HEK293T (cell line): ENCODE measurements at regions not wholly inside any gene's neighbourhood (a gene's known extent, or its start where the extent isn't known, plus 50 kb on each side); places are given as distances from the start of the nearest gene placed in this dataset.

ENCODE experiments used
- CTCF ChIA-PET: fragments of 350-600 bp; formaldehyde crosslinking; extraction: SDS; loops from one replicate; lab custom pipeline; 2021; ENCODE audit warnings: antibody characterized with exemption, inconsistent platforms; lab: Yijun Ruan, JAX
- POLR2A ChIA-PET: fragments of 350-600 bp; formaldehyde crosslinking; extraction: SDS; loops from one replicate; lab custom pipeline; 2020; ENCODE audit warnings: antibody characterized with exemption, inconsistent platforms; lab: Yijun Ruan, JAX
- DNase-seq: peaks from one replicate; pipeline ENCODE4 v3.0.0; 2012; ENCODE audit warnings: mixed read lengths; ENCODE audit errors: extremely low spot score
- ARNT ChIP-seq: fragments of 450-650 bp; IDR thresholded peaks from 2 replicates; pipeline ENCODE4 v1.6.1; 2017; ENCODE audit warnings: mild to moderate bottlenecking
- BHLHE40 ChIP-seq: fragments of 450-650 bp; IDR thresholded peaks from 2 replicates; pipeline ENCODE4 v1.6.1; 2016; ENCODE audit warnings: mild to moderate bottlenecking, moderate library complexity, borderline replicate concordance
- CTBP1 ChIP-seq: fragments of 450-650 bp; IDR thresholded peaks from 2 replicates; pipeline ENCODE4 v1.6.1; 2016; ENCODE audit warnings: borderline replicate concordance
- ELF4 ChIP-seq: fragments of 450-650 bp; IDR thresholded peaks from 2 replicates; pipeline ENCODE4 v1.6.1; 2017; ENCODE audit warnings: antibody characterized with exemption
- FOXA1 ChIP-seq: fragments of 450-650 bp; IDR thresholded peaks from 2 replicates; pipeline ENCODE4 v1.6.1; 2016; ENCODE audit warnings: mild to moderate bottlenecking
- FOXK2 ChIP-seq: fragments of 450-650 bp; IDR thresholded peaks from 2 replicates; pipeline ENCODE4 v1.6.1; 2016; ENCODE audit warnings: mild to moderate bottlenecking
- FOXM1 ChIP-seq: fragments of 450-650 bp; IDR thresholded peaks from 2 replicates; pipeline ENCODE4 v1.6.1; 2017; ENCODE audit warnings: mild to moderate bottlenecking, borderline replicate concordance
- HDGF ChIP-seq: fragments of 450-650 bp; IDR thresholded peaks from 2 replicates; pipeline ENCODE4 v1.6.1; 2017; ENCODE audit warnings: antibody characterized with exemption, borderline replicate concordance
- L3MBTL2 ChIP-seq: fragments of 450-650 bp; conservative IDR thresholded peaks from 2 replicates; pipeline ENCODE4 v1.6.1; 2016; ENCODE audit warnings: mild to moderate bottlenecking
- LEF1 ChIP-seq: fragments of 450-650 bp; IDR thresholded peaks from 2 replicates; pipeline ENCODE4 v1.6.1; 2017; ENCODE audit warnings: mild to moderate bottlenecking, borderline replicate concordance
- NFRKB ChIP-seq: fragments of 450-650 bp; IDR thresholded peaks from 2 replicates; pipeline ENCODE4 v1.6.1; 2016; ENCODE audit warnings: mild to moderate bottlenecking, moderate library complexity
- PKNOX1 ChIP-seq: fragments of 450-650 bp; IDR thresholded peaks from 2 replicates; pipeline ENCODE4 v1.6.1; 2016
- SP1 ChIP-seq: fragments of 450-650 bp; IDR thresholded peaks from 2 replicates; pipeline ENCODE4 v1.6.1; 2017
- SUZ12 ChIP-seq: fragments of 450-650 bp; IDR thresholded peaks from 2 replicates; pipeline ENCODE4 v1.6.1; 2016; ENCODE audit warnings: mild to moderate bottlenecking
- TARDBP ChIP-seq: fragments of 450-650 bp; IDR thresholded peaks from 2 replicates; pipeline ENCODE4 v1.6.1; 2016
- ZNF384 ChIP-seq: fragments of 450-650 bp; IDR thresholded peaks from 2 replicates; pipeline ENCODE4 v1.6.1; 2016

GRCh38 chr7:110371709-110372108, 719.2 kb upstream of the LRRN3 start:
- DNase-seq, result no peak
- CTCF ChIA-PET, result no interaction called here
- TF ChIP-seq HDGF (no peak), SUZ12 (no peak), SP1 (no peak), CTBP1 (no peak), NFRKB (no peak), FOXA1 (no peak), FOXM1 (no peak), FOXK2 (no peak)
- POLR2A ChIA-PET, result no interaction called here

- ChIA-PET POLR2A (no interaction called here), CTCF (no interaction called here)
- DNase-seq, result no peak
- TF ChIP-seq SUZ12 (no peak), BHLHE40 (no peak), TARDBP (no peak), L3MBTL2 (no peak), ELF4 (no peak), SP1 (no peak), ZNF384 (no peak)
These were observed 718.2 kb upstream of the LRRN3 start for GRCh38 chr7:110372685-110373084.

GRCh38 chr7:110373416-110373815, 717.5 kb upstream of the LRRN3 start:
- DNase-seq, result no peak
- ChIA-PET POLR2A (no interaction called here), CTCF (no interaction called here)
- TF ChIP-seq SP1, result no peak
- no peak for TF ChIP-seq CTBP1
- TF ChIP-seq FOXM1, result no peak
- no peak for TF ChIP-seq HDGF
- no peak for TF ChIP-seq NFRKB
- TF ChIP-seq LEF1, result no peak
- no peak for TF ChIP-seq ELF4
- TF ChIP-seq PKNOX1, result no peak
- TF ChIP-seq L3MBTL2, result no peak
- no peak for TF ChIP-seq SUZ12
- no peak for TF ChIP-seq BHLHE40
- TF ChIP-seq ARNT, result no peak
- no peak for TF ChIP-seq FOXK2
- TF ChIP-seq TARDBP, result no peak
- no peak for TF ChIP-seq ZNF384
- no peak for TF ChIP-seq FOXA1

GRCh38 chr7:110373859-110374258, 717.1 kb upstream of the LRRN3 start:
- ChIA-PET POLR2A (no interaction called here), CTCF (no interaction called here)
- no peak for DNase-seq
- TF ChIP-seq L3MBTL2, result no peak
- TF ChIP-seq TARDBP, result no peak
- TF ChIP-seq FOXK2, result no peak
- no peak for TF ChIP-seq NFRKB
- no peak for TF ChIP-seq ZNF384
- TF ChIP-seq FOXM1, result no peak
- no peak for TF ChIP-seq ELF4

GRCh38 chr7:110375068-110375467, 715.9 kb upstream of the LRRN3 start:
- CTCF ChIA-PET, result no interaction called here
- POLR2A ChIA-PET, result no interaction called here
- no peak for TF ChIP-seq FOXM1
- TF ChIP-seq BHLHE40, result no peak
- TF ChIP-seq FOXK2, result no peak
- TF ChIP-seq SP1, result no peak
- TF ChIP-seq FOXA1, result no peak
- TF ChIP-seq SUZ12, result no peak
- DNase-seq, result no peak

GRCh38 chr7:110382736-110383135, 708.2 kb upstream of the LRRN3 start:
- CTCF ChIA-PET, result interaction anchor here (0.6 kb wide), 1 partner anchor 1212 kb away, joined by 7 read pairs; no protein-coding TSS in a partner anchor
- no peak for TF ChIP-seq ZNF384
- TF ChIP-seq CTBP1, result no peak
- TF ChIP-seq L3MBTL2, result no peak
- no peak for TF ChIP-seq SUZ12
- no peak for TF ChIP-seq TARDBP
- TF ChIP-seq ELF4, result no peak
- no peak for TF ChIP-seq SP1
- TF ChIP-seq NFRKB, result no peak
- no peak for TF ChIP-seq ARNT
- TF ChIP-seq LEF1, result no peak
- TF ChIP-seq FOXA1, result no peak
- no peak for TF ChIP-seq BHLHE40
- TF ChIP-seq PKNOX1, result no peak
- DNase-seq, result no peak
- POLR2A ChIA-PET, result no interaction called here

DNA sequence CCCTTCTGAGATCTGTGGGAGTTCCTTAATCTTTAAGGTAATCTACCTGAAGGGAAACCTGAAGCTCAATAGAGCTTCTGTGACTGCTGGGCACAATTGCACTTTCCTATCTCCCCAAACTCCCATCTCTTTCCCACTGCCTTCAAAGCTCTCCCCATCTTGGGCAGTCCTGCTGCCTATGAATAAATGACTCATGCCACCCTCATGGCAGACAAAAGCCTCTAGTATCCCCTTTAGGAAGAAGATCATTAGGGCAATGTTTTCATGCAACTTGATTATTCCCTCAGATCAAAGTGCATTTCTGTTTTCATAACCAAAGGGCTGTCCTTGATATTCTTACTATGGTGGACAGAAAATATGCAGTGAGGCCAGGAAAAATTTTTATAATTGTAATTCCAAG, 704.9 kb upstream of the LRRN3 start:
- TF ChIP-seq LEF1, result no peak
- no peak for TF ChIP-seq PKNOX1
- TF ChIP-seq ARNT, result no peak
- TF ChIP-seq TARDBP, result no peak
- no peak for DNase-seq
- POLR2A ChIA-PET, result no interaction called here
- CTCF ChIA-PET, result no interaction called here
